ENCODE measurements at regions not wholly inside any gene's neighbourhood (a gene's known extent, or its start where the extent isn't known, plus 50 kb on each side); places are given as distances from the start of the nearest gene placed in this dataset.

DNA sequence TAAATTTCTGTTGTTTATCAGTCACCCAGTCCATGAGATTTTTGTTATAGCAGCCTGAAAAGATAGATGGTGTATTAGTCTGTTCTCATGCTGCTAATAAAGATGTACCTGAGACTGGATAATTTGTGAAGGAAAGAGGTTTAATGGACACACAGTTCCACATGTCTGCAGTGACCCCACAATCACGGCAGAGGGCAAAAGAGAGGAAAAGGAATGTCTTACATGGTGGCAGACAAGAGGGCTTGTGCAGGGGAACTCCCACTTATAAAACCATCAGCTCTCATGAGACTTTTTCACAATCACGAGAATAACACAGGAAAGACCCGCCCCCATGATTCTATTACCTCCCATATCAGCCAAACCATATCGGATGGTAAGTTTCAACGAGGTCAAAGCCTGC is 309.2 kb downstream of the LIG4 start:
- DNase-seq: no peak

GRCh38 chr13:107901996-107902562 is 313.3 kb downstream of the LIG4 start:
- no peak for DNase-seq

DNA sequence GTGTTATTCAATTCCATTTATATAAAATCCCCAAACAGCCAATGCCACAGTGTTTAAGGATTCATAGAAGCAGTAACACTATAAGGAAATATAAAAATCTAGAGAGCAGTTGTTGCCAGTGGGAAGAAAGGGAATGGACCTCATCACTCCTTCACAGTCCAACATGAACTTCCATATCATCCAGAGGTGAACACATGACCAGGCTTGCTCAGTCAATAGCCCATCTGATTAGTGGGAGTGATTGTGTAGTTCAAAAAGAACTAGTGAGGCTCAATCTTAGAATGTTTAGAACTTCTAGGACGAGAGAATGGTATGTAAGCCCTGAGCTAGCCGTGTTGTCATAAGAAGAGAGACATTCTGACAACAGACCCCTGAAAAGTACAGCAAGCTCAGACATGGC is 314.1 kb downstream of the LIG4 start:
- no peak for DNase-seq

DNA sequence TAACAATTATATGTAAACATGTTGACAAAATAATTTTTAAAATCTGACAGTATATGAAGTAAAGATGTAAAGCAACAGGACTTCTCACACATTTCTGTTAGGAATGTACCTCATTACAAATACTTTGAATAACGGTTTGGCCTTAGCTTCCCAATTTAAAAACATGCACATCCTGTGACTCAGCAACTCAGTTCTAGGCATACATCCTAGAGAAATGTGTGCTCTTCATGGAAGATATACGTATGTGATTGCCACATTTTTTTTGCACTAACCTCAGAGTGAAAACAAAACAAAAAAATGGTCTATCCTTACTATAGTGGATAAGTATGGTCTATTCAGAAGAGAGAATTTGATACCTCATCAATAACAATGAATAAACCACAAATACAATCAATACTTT is 314.6 kb downstream of the LIG4 start:
- no peak for DNase-seq

DNA sequence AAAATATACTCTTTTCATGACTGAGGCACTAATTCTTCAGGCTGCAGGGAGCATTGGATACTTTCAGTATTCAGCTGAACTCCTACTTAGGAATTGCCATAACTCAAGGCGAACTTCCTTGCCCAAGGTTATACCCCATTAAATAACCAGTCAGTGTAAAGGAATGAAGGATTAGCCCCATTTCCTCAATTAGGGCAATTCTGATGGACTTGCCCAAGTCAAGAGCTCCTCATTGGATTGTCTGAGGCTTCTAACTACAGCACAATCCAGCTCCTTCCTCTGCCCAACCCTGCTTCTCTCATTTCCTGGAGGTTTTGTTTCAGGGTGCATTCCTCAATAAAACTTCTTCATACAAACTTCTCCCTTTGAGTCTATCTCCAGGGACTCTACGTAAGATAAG is 329.2 kb downstream of the LIG4 start:
- no peak for DNase-seq

- DNase-seq: no peak
Measured at GRCh38 chr13:107884564-107884963, 330.8 kb downstream of the LIG4 start.

GRCh38 chr13:107883561-107884175 is 331.7 kb downstream of the LIG4 start:
- no peak for DNase-seq

DNA sequence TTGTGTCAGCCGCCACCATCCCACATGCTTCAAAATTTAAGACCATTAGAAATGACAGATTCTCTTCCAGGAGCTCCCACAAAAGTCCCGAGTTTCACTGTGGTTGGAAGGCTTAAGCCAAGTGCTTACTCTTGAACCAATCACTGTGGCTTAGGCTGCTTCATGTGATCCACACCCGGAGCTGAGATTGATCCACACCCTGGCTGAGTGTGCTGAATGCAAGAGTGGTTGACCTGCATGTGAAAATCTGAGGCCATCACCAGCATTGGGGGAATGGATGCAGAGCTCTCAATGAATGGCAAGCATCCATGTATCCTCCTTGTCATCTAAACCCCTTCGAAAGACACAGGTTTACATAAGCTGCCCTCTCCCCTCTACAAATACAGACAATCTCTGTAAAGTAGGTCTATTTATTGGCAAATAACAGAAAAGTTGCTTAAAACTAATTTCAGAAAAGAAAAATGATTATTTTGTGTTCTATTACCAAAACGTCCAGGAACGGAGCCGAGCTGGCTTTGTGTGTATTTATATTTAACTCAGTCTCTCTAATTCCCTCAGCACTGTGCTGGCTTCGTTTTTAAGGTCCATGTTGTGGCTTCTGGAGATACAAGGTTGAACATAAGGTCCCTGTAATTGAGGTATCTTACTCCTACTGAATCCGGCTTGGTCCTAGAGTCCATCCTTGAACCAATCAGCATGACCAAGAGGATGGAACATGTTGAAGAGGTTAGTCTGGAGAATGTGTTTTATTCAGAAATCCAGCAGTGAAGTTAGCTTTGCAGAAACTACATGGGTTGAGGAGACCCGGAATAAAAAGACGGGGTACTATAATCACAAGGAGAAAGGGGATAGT is 332.4 kb downstream of the LIG4 start:
- DNase-seq: no peak

DNA sequence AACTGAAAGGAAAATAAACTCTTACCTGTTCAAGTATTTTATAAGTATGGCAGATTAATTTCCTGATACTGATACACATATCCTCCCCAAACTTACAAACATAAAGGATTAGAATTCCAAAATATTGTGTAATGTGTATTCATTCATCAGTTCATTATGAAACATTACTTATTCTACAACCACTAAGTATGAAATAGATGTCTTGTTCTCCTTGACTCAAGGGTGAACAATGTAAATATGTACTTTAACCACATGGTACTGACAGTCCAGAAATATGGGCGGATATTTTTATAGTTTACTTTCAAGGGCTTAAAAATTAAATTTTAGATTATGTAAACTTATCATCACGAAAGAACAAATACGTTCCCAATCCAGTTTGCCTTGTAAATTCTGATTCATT is 334.0 kb downstream of the LIG4 start:
- DNase-seq: no peak

DNA sequence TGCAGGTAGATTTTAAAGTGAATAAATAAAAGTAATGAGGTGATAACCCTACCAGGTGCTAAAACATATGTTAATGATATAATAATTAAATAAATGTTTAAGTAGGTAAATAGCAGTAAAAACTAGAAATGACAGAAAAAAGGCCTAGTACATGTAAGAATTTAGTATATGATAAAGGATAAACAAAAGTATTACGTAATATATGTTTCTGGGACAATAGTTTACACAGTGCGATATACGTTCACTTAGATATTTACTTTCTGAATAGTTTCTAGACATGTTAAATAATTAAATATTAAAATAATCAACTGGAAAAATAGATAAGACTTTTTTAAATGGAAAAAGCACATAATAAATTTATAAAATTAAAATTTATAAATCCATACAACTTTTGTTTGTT is 340.9 kb downstream of the LIG4 start:
- no peak for DNase-seq

DNA sequence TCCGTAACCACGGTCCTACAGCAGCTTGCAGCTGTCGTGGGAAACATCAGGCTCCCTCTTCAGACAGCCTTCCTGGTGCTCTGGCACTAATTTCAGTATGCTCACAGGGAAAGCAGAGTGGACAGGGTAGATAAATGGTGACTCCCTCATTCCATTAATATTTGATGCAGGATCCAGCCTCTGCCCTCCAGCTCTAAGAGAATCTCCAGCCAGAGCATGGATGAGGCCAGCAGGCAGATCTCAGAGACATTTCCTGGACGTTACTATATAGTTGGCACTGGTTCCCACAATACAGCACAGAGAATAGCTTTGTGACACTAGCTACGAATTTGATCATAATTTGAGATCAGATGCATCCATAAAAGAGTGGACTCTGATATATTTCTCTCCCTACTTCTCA is 341.4 kb downstream of the LIG4 start:
- no peak for DNase-seq

- no peak for DNase-seq
Measured at GRCh38 chr13:107870400-107870799, 344.9 kb downstream of the LIG4 start.

- DNase-seq: no peak
Measured at GRCh38 chr13:107867701-107868661, 347.4 kb downstream of the LIG4 start.

- no peak for DNase-seq
Measured at GRCh38 chr13:107866941-107867623, 348.3 kb downstream of the LIG4 start.

GRCh38 chr13:107866032-107866940 is 349.1 kb downstream of the LIG4 start:
- DNase-seq: no peak

DNA sequence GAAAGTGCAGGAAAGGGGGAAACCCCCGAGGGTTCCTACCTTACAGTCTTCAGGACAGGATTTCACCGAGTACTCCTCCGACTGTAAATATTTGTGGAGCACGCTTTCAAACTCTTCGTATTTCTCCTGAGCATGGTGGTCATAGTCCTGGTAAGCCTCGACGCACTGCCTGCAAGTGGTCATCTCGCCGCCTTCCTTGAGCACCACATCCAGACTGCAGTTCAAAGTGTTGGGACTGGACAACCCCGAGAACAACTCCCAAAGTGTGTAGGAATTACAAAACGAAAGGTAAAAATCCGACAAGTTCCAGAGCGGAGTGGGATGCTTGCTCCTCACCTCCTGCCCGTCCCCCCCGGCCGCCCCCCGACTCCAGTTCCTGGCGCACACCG is 349.7 kb downstream of the LIG4 start:
- no peak for DNase-seq

GRCh38 chr13:107865318-107865575 is 350.1 kb downstream of the LIG4 start:
- DNase-seq: no peak

- no peak for DNase-seq
Measured at GRCh38 chr13:107864543-107865317, 350.6 kb downstream of the LIG4 start.

GRCh38 chr13:107860284-107860683 is 355.1 kb downstream of the LIG4 start:
- DNase-seq: no peak

GRCh38 chr13:107854880-107855279 is 360.5 kb downstream of the LIG4 start:
- no peak for DNase-seq

GRCh38 chr13:107852072-107852471 is 363.3 kb downstream of the LIG4 start:
- no peak for DNase-seq

Data from stimulated activated CD4-positive, alpha-beta T cell treated with anti-CD3 and anti-CD28 coated beads, Interleukin-4, amount 100 ng/mL, for 24 hours (primary cell).